GM19239 (cell line): ENCODE measurements at regions not wholly inside any gene's neighbourhood (a gene's known extent, or its start where the extent isn't known, plus 50 kb on each side); places are given as distances from the start of the nearest gene placed in this dataset.
A peak's percentile ranks its signal among the peaks of the same experiment; 100 is the strongest.

Experiments used
- DNase-seq: peaks from one replicate; pipeline ENCODE4 v3.0.0; 2011; ENCODE audit warnings: low spot score; ENCODE audit not compliant: insufficient read length
- FAIRE-seq: peaks from 2 replicates; lab custom pipeline; 2011; peaks lifted over from hg19 to GRCh38; lab: Jason Lieb, UNC

GRCh38 chrX:109926118-109926517, 76.8 kb upstream of the TMEM164 start:
- DNase-seq (no peak), FAIRE-seq (no peak)

DNA sequence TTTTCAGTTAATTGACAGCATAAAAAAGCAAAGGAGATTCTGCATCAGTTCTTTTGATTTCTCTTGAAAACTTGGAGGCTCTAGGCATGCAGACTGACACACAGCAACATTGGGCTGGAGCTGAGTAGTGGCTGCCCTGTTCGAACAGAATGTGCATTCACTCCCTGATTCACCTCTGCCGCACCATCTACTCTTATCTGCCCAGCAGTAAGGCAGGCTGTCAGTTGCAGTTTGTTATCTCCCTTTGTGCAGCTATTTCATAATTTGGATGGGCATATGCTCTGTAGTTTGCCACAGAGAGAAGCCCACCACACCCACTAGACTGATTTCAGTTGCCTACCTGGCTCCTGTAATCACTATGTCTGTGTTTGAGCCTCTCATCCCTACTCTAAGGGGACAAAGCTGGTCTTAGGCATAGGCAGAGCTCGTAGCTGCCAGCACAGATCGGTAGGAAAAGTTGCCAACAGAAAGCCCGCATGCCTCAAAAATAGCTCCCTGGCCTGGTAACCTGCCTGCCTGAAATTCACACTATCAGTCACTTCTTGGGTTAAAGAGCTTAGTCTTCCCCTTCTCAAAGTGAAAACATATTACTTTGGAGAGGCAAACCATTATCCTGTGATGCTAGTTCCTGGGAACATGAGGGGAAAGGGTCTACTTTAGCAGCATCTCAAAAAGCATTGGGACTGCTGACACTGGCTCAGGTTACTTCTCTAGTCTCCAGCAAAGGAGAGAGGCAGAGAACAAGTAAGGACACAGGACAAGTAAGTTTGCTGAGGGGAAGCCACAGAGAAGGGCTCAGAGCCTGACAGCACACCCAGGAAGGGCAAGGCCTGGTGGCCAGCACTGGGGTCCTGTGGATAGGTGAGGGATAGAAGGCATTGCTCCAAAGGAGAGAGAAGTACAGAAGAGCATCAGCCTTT, 75.9 kb upstream of the TMEM164 start:
- DNase-seq = no peak
- no peak for FAIRE-seq

- DNase-seq (no peak), FAIRE-seq (no peak)
Measured at GRCh38 chrX:109927663-109928273, 75.1 kb upstream of the TMEM164 start.

DNA sequence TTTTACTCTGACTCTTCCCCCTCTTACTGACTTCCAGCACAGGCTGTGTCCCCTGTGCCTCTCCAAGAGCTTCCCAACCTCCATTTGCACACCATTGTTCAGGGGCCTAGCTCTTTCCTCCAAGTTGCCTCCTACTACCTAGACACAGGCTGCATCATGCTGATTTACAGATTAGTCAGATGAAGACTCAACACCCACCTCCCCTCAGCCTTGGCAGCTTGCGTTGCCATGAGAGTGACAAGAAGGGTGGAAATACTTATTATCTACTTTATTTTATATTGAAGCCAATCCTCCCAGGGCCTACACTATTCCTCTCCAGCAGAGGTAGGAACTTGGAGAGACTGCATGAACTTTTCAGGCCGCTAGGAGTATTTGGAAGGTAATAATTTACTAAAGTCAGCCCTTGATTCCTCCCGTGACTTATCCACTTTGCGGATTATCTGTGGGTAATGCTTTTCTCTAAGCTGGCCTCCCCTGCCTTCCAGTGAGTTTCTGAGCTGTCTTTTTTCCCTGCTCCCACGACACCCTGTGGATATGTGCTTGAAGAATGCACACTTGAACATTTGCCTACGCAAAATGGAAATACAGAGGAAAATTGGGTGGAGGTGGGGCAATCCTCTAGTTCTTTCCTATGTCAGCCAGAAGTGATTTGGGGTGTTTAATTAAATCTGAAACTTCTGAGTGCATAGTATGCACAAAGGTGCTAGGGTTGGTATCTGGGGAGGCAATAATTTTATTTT, 74.1 kb upstream of the TMEM164 start:
- no peak for FAIRE-seq

GRCh38 chrX:109931677-109932076, 71.2 kb upstream of the TMEM164 start:
- no peak for FAIRE-seq

More for the DNA sequence above, 74.1 kb upstream of the TMEM164 start:
- DNase-seq = no peak

DNA sequence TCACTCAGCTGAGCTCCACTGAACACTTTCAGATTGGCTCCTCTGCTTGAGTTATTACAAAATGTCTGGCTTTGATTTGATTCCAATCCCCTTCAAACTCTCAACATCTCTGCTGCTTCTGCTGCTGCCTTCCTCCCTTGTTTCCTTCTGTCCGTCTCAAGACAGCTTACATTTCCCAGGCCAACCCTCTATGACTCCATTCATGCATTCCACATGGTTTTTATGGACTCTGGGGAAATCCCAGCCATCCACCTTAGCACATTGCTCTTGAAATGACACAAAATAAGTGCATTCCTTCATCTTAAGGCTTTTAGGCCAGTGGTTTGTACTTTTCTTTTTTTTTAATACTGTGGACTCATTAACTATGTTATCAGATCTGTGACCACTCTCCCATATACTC, 68.5 kb upstream of the TMEM164 start:
- no peak for FAIRE-seq
- no peak for DNase-seq

More at GRCh38 chrX:109931677-109932076, 71.2 kb upstream of the TMEM164 start:
- DNase-seq = no peak

- FAIRE-seq = no peak
- no peak for DNase-seq
Measured at GRCh38 chrX:109934935-109935334, 68.0 kb upstream of the TMEM164 start.

- DNase-seq = no peak
- no peak for FAIRE-seq
Measured at GRCh38 chrX:109936114-109936513, 66.8 kb upstream of the TMEM164 start.

DNA sequence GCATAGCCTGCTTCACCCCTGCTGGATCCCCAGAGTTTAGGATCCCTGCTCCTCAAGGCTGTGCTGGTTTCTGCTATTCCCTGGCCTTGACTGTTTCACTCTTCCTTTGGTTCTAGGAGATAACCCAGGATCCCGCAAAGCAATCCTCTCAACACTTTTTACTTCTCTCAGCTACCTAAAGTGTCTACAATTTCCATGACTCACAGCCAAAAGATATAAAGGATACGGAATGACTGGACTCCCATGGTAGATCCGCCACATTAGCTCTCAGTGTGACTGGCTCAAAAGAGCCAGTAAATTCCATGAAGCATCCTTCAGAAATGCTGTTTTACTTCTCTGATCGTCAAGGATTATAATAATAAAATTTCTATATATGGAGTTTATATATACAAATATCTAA, 66.3 kb upstream of the TMEM164 start:
- FAIRE-seq = no peak

GRCh38 chrX:109939498-109939897, 63.4 kb upstream of the TMEM164 start:
- no peak for FAIRE-seq

More for the DNA sequence above, 66.3 kb upstream of the TMEM164 start:
- DNase-seq = no peak

DNA sequence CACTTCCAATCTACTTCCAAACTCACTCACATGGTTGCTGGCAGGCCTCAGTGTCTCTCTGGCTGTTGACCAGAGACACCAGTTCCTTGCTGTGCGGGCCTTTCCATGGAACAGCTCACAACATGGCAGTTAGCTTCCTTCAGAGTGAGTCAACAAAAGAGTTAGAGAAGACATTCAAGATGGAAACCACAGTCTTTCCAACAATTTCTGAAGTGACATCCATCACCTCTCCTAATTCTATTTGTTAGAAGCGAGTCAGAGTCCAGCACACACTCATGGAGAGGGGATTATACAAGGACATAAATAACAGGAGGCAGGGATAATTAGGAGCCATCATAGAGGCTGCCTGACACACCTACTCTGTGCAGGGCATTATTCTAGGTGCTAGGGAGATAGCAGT, 62.5 kb upstream of the TMEM164 start:
- DNase-seq = no peak
- no peak for FAIRE-seq

More at GRCh38 chrX:109939498-109939897, 63.4 kb upstream of the TMEM164 start:
- DNase-seq = no peak

DNA sequence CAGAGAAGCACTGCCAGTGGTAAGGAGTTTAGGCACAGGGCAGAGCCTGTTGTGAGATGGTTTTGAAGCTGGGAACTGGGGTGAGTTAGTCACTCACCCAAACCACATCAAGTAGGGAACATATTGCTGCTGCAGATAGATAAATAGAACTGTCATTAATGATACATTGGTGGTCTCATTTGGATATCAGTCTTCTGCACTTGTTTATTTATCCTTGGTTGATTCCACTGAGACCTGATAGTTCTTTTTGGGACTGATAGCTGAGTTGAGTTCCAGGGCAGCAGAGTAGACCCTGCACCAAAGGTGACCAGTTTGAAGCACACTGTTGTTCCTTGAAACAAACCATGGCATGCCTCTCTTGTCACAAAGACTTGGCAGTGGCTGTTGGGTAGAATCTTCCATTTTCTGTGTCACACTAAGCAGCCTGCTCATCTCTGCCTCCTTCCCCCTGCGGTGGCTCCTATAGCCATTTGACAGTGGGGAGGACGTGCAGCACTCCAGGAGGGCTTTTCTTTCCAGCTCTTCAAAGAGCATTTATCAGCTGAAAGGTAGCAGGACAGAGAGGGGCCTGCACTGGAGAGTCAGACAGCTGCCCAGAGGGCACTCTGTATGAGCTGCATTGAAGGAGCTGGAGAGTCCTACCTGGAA, 59.7 kb upstream of the TMEM164 start:
- DNase-seq (no peak), FAIRE-seq (no peak)

- DNase-seq (no peak), FAIRE-seq (no peak)
Measured at GRCh38 chrX:109943740-109944092, 59.2 kb upstream of the TMEM164 start.

GRCh38 chrX:109952050-109952449, 50.9 kb upstream of the TMEM164 start:
- FAIRE-seq (no peak), DNase-seq (no peak)

- peak; percentile 83 for FAIRE-seq
Measured at GRCh38 chrX:109952985-109953905, 49.7 kb upstream of the TMEM164 start.

More at GRCh38 chrX:109952985-109953905, 49.7 kb upstream of the TMEM164 start:
- DNase-seq = no peak
